ENCODE measurements at regions not wholly inside any gene's neighbourhood (a gene's known extent, or its start where the extent isn't known, plus 50 kb on each side); places are given as distances from the start of the nearest gene placed in this dataset.

DNA sequence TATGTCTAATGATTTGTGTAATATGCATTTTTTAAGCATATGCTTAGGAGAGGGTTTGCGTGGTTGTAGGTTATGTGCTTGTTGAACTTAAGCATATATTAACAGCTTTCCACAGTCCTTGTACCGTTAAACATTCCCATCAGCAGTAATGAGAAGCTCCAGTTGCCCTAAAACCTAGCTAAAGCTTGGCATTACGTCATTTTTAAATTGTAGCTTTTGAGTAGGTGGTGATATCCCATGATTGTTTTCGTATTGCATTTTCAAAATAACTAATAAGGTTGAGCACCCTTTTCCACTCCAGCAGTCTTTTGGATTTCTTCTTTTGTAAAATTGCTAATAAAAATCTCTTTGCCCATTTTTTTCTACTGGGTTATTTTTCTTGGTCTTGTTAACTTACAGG is 453.1 kb upstream of the GCFC2 start:
- Histone ChIP-seq H3K9me3 (ENCODE audit: insufficient read depth, low read depth, low read length) (no peaks in the 10 kb centered on the region), H3K79me2 (ENCODE audit: insufficient read depth, low read length) (no peaks in the 10 kb centered on the region), H3K36me3 (ENCODE audit: insufficient read depth, low read length) (no peaks in the 10 kb centered on the region), H2AFZ (ENCODE audit: low read length) (no peak overlapping the region), H4K20me1 (ENCODE audit: insufficient read depth, low read length, poor library complexity, severe bottlenecking) (no peaks in the 10 kb centered on the region), H3K27me3 (ENCODE audit: insufficient read depth, low read length, poor library complexity, severe bottlenecking) (no peaks in the 10 kb centered on the region), H3K9ac (ENCODE audit: low read depth, low read length, poor library complexity, severe bottlenecking) (no peak overlapping the region), H3K4me1 (ENCODE audit: insufficient read depth, low read length, poor library complexity, severe bottlenecking) (no peaks in the 10 kb centered on the region), H3F3A (ENCODE audit: low read depth) (no peaks in the 10 kb centered on the region), H3K4me3 (ENCODE audit: low read length, poor library complexity, severe bottlenecking) (no peak overlapping the region), H3K9me2 (replicated peaks; ENCODE audit: low read depth, low read length) (no peaks in the 10 kb centered on the region), H3K4me2 (ENCODE audit: low read depth, low read length, poor library complexity, severe bottlenecking) (no peak overlapping the region)
- TF ChIP-seq EZH2phosphoT487 (IDR thresholded peaks at IDR 0.05; ENCODE audit: borderline replicate concordance): no peak
- TF ChIP-seq CTCF (conservative IDR thresholded peaks at IDR 0.05; ENCODE audit: low read length): no peak

- Histone ChIP-seq H3K27me3 (ENCODE audit: insufficient read depth, low read length, poor library complexity, severe bottlenecking) (no peaks in the 10 kb centered on the region), H3K9me2 (replicated peaks; ENCODE audit: low read depth, low read length) (no peaks in the 10 kb centered on the region), H3K9ac (ENCODE audit: low read depth, low read length, poor library complexity, severe bottlenecking) (no peak overlapping the region), H3F3A (ENCODE audit: low read depth) (no peaks in the 10 kb centered on the region), H3K36me3 (ENCODE audit: insufficient read depth, low read length) (no peaks in the 10 kb centered on the region), H3K79me2 (ENCODE audit: insufficient read depth, low read length) (no peaks in the 10 kb centered on the region), H4K20me1 (ENCODE audit: insufficient read depth, low read length, poor library complexity, severe bottlenecking) (no peaks in the 10 kb centered on the region), H3K4me1 (ENCODE audit: insufficient read depth, low read length, poor library complexity, severe bottlenecking) (no peaks in the 10 kb centered on the region), H3K4me2 (ENCODE audit: low read depth, low read length, poor library complexity, severe bottlenecking) (no peak overlapping the region), H3K4me3 (ENCODE audit: low read length, poor library complexity, severe bottlenecking) (no peak overlapping the region), H2AFZ (ENCODE audit: low read length) (no peak overlapping the region), H3K9me3 (ENCODE audit: insufficient read depth, low read depth, low read length) (no peaks in the 10 kb centered on the region)
- TF ChIP-seq CTCF (conservative IDR thresholded peaks at IDR 0.05; ENCODE audit: low read length) (no peak), EZH2phosphoT487 (IDR thresholded peaks at IDR 0.05; ENCODE audit: borderline replicate concordance) (no peak)
Measured at GRCh38 chr2:76160670-76161069, 450.0 kb upstream of the GCFC2 start.

DNA sequence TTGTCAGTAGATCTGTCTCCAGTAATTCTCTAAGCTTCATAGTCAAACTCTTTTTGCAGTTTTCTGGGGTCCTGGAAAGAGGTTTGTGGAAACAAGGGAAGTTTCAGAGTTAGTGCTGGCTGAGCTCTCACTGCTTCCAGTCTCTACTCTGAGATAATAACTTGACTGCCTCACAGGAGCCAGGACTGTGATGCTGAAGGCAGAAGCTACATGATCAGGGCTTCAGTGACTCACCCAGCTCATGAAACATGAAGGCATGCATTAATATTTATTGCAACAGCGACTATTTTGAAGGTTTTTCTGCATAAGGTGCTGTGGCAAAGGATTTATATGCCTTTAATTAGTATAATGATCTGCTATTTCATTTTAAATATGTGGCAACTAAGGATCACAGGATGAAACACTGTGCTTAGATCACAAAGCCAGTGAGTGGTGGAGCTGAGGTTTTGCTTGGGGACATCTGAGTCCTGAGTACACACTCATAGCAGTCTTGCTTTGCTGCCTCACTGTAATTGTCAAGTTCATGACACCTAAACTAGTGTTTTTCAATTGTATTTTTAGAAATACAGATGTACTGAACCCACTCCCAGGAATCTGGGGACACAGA is 448.4 kb upstream of the GCFC2 start:
- Histone ChIP-seq H3K9me2 (replicated peaks; ENCODE audit: low read depth, low read length) (no peaks in the 10 kb centered on the region), H3K36me3 (ENCODE audit: insufficient read depth, low read length) (no peaks in the 10 kb centered on the region), H3K4me3 (ENCODE audit: low read length, poor library complexity, severe bottlenecking) (no peak overlapping the region), H3K4me2 (ENCODE audit: low read depth, low read length, poor library complexity, severe bottlenecking) (no peak overlapping the region), H3K79me2 (ENCODE audit: insufficient read depth, low read length) (no peaks in the 10 kb centered on the region), H3F3A (ENCODE audit: low read depth) (no peaks in the 10 kb centered on the region), H4K20me1 (ENCODE audit: insufficient read depth, low read length, poor library complexity, severe bottlenecking) (no peaks in the 10 kb centered on the region), H3K4me1 (ENCODE audit: insufficient read depth, low read length, poor library complexity, severe bottlenecking) (no peaks in the 10 kb centered on the region), H3K27me3 (ENCODE audit: insufficient read depth, low read length, poor library complexity, severe bottlenecking) (no peaks in the 10 kb centered on the region), H3K9ac (ENCODE audit: low read depth, low read length, poor library complexity, severe bottlenecking) (no peak overlapping the region), H2AFZ (ENCODE audit: low read length) (no peak overlapping the region), H3K9me3 (ENCODE audit: insufficient read depth, low read depth, low read length) (no peaks in the 10 kb centered on the region)
- no peak for TF ChIP-seq EZH2phosphoT487 (IDR thresholded peaks at IDR 0.05; ENCODE audit: borderline replicate concordance)
- no peak for TF ChIP-seq CTCF (conservative IDR thresholded peaks at IDR 0.05; ENCODE audit: low read length)
